Daoy (cell line): ENCODE measurements at regions not wholly inside any gene's neighbourhood (a gene's known extent, or its start where the extent isn't known, plus 50 kb on each side); places are given as distances from the start of the nearest gene placed in this dataset.
A peak's percentile ranks its signal among the peaks of the same experiment; 100 is the strongest.

Experiments used
- DNase-seq: peaks from one replicate; pipeline ENCODE4 v3.0.0-alpha.2; 2015; ENCODE audit warnings: low read depth

DNA sequence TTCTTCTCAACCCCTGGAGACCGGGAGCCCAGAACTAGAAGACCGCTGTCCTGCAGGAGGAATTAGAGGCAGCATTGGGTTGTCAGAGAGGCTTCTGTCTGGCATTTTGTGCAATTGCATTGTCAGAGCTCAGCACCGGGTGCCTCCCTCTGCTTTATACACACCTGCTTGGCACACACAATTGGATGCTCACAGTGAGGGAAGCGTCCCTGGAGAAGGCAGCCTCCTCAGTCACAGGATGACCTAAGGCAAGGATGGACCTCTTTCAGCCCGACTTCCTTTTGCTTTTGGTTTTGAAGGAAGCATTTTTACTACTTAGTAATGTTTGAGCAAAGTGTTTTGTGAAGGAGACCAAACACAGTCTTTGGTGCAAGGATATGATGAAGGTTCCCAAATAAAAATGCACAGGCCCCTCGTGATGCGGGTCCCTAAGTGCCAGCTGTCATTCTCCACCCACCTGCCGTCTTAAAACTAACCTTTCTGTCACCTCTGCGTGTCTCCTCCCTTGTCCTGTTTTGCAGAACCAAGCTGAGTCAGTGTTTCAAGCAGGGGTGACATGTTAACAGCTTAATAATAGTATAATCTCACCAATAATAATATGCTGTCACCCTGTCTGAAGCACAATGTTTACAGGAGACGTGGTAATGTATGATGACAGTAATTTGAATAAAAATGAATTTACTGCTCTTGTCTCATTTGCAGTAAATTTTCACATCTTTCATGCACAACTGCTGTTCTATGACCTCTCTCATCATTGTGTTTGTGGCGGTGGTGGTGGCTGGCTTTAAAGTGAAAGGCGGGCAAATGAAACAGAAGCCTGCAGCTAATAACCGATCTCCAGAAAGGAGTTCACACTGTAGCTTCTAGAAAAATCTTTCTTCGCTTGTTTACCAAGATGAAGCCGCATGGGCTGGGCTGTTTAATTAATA is 430.2 kb upstream of the MKI67 start:
- DNase-seq: no peak

DNA sequence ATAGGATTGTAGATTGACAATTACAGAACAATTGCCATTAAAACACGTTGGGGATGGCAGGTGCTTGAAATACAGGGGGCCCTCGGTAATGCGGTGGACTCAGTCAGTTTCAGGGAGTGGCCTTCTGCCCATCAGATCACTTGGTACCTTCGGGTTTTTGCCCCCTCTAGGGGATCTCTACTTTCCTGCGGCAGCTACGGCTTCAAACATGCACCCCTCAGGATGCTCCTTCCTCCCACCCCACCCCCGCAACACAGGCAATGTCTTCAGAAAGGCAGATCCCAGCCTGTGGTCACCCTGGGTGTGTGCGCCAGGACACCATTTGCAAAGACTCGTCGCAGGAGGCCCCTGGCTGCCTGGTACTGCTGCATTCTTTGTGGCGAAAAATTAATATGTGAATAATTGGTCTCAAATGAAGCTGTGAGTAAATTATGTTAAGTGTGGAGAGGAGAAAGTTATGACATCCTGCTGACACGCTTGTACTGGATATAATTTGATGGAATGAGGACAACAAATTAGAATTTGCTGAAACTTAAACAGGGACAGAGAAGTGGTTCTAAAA is 431.0 kb upstream of the MKI67 start:
- DNase-seq: no peak

DNA sequence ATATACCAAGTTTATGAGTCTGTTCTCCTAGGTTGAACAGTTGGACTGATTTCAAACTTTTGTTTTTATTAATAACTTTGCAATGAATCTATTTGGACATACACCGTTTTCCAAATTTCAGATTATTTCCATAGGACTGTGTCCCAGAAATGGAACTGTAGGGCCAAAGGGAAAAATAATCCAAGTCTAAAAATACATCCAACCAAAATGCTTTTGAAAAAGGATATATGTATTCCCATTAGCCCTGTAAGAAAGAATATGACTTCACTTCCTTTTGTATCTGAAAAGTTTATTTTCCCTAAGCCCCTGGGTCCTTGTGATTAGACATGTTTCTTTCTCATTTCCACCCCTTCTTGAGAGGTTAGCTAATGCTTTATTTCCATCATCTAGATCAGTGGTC is 434.2 kb upstream of the MKI67 start:
- DNase-seq: no peak

- DNase-seq: no peak
Observed at GRCh38 chr10:128560993-128561392, 434.8 kb upstream of the MKI67 start.

GRCh38 chr10:128563387-128563786 is 437.2 kb upstream of the MKI67 start:
- no peak for DNase-seq

GRCh38 chr10:128563904-128564303 is 437.7 kb upstream of the MKI67 start:
- no peak for DNase-seq

- DNase-seq: no peak
Observed at GRCh38 chr10:128566361-128566968, 440.2 kb upstream of the MKI67 start.

GRCh38 chr10:128567551-128567950 is 441.3 kb upstream of the MKI67 start:
- no peak for DNase-seq

GRCh38 chr10:128568041-128568440 is 441.8 kb upstream of the MKI67 start:
- no peak for DNase-seq

DNA sequence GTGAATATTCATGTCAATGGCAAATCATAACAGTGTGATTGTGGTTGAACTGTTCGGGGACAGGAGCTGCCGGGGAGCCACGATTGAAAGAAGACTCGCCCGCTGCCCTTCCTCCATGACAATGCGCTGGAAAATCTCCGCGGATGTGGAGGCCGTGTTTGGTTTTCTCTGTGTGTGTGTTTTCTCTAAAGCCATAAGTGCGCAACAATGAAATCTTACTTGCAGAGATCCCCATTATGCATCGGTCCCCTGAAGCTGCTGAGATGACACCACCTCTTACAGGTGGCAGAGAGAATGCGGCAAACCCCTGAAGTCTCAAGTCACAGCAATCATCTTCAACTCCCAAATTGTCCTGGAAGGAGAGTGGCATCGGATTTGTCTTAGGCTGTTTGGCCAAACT is 442.3 kb upstream of the MKI67 start:
- no peak for DNase-seq

DNA sequence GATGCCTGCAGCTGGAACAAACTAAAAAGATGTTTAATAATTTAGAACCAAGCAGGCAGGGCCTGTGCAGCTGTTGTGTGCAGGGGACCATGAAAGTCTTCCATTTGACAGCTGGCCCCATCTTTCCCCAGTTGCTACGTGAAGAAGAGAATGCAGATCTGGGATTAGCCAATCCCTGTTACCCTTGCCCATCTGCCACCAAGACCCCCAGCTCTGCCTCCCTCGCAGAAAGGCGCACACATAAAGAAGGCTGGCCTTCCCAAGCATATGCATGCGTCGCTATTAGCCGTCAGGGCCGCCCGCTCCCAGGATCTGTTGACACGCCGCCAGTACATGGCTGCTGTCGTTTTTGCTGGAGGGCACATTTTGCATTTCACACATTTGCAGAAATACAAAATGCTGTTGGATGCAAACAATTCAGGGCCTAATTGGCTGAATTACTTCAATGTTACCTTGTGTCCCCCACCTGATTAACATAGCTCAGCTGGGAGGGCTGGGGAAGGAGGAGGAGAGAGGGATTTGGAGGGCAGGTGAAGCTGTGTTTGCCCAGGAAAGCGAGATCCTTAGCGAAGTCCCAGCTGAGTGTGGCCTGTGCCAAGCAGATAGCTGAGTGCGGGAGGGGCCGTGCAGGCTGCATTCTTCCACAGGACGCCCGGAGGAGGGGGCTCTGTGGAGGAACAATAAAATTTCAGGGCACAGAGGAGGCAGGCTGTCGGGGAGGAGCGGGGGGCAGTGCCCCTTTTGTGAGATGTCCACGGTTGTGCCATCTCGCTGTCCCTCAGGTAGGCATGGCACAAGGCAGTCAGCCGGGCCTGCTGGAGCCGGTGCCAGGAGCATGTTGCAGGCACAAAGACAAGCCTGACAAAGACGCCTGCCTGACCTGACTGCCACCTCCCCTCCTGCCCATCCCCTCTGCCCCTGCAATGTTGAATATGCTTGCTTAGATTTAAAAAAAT is 443.0 kb upstream of the MKI67 start:
- no peak for DNase-seq

DNA sequence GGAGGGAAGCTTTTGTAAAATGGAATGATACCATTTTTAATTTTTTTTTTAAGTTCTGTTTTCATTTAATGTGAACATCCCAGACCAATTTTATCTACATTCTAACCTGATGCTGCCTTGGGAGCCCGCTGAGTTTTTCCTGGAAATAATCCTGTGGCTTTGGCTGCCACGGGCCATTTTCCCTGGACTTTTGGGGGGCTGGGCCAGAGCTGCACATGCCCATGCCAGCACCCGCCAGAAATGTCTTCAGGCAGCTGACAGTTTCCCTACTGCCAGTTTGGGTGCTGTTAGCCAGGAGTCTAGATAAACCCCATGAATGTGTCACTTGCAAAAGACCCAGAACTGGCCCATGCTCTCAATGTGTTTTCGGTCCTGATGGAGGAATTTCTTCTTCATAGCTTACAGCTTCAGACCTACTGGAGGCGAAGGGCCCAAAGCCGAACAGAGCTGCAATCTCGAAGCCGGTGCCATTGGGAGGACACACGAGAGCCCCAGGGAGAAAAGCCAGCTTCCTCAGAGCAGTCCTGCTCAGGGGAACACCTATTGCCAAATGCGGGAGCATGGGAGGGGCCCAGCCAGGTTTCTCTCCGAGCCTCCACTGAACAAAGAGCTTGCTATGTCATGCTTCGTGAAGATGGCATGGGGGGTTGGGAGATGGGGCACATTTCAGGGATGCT is 444.2 kb upstream of the MKI67 start:
- no peak for DNase-seq

GRCh38 chr10:128571071-128571470 is 444.8 kb upstream of the MKI67 start:
- DNase-seq: no peak

- peak; percentile 11 for DNase-seq
Observed at GRCh38 chr10:128571745-128572144, 445.5 kb upstream of the MKI67 start.

DNA sequence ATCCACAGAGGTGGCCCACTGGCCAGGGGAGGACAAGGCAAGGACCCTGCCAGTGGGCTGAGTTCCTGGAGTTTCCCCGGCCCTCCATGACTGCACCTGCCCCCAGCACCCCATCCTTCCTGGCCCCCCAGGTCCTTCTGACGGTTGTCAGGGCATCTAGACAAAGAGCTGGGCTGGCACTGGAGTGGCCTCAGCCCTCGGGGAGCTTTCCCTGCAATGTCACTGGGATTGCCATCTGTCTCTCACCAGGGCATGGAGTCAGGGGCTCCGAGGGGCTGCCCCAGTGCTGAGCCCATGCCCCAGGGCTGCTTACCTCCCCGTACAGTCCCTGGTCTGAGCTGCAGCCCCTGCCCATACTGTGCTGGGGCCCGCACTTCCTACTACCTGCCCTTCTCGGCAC is 446.5 kb upstream of the MKI67 start:
- DNase-seq: no peak

DNA sequence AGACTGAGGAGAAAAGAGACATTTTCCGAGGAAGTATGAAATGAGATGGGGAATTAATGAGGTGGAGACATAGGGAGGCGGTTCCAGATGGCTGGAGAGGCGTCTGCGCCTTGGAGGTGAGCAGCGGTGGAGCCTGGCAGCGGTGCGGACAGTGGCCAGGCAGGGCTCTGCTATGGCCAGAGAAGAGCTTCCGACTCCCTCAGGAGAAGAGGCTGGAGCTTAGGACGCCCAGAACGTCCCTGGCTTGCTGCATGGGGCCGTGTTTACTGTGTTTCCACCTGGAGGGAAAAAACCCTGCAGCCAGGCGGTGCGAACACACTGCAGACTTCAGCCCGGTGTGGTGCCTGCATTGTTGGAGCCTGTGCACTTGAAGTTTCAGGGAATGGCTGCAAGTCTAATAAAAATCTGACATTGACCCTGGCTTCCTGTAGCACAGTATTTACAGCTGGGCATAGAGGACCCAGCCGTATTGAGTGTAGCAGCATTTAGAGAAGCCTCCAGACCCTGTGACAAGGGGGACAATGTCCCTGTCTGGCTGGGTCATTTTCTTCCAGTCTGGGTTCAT is 447.1 kb upstream of the MKI67 start:
- DNase-seq: no peak

DNA sequence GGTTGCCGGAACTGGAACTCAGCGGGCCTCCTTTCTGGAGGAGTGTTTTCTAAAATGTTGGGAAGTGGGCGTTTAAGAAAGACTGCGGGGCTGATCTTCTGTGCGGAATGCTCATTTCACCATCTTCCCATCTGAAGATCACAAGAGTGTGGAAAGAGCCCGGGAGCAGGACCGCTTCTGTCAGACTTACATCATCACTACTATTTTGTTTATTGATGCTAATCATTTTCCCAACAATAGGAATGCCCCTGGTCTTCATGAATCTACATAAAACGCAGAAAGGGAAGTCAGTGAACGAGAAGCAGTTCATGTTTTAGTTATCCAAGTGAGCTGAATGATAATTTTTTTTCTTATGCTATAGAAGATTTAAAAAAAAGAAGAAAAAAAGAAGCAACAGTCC is 447.8 kb upstream of the MKI67 start:
- DNase-seq: no peak

DNA sequence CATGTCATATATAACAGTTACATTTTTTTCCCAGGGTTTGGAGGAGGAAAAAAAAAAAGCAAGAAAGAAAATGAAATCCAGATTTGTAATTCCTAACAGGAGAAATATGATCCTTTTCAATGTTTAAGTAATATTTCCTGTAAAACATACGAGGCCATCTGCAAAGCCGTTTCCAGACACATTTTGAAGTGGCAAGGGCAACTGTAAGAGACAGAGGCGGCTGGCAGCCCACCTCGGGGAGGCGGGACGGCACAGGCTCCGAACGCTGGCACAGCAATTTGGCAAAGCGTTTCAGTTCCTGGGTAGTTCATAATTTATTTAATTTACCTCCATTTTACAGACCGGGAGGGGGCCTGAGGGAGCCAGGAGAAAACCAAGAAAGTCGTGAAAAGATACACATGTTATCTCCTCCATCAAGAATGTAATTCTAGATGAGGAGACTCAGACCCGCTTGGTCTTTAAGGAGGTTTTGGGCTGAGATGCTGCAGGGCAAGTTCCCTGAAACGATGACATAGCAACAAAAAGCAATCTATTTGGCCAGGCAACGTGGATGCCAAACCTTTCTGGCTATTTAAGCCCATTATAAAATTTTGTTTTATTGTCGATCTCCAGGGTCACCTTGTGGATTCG is 448.5 kb upstream of the MKI67 start:
- DNase-seq: no peak

DNA sequence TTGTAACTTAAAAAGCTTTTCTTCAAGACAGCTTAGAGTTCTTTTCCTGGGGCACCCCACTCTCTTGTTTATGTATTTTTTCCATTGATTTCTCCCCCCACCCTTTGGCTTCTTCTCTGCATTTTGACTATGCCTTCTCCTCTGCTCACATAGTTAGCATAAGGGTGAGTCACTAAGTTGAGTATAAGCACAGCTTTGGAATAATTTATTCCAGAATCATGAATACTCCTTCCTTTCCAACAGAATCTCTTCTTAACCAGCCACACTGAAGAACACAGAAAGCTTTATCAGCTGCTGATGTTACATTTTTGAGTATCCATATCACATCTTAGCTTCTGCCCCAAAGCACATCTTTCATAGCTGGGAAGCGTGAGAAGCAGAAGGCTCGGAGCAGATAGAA is 449.5 kb upstream of the MKI67 start:
- DNase-seq: no peak

- no peak for DNase-seq
Observed at GRCh38 chr10:128576336-128576735, 450.1 kb upstream of the MKI67 start.
